Cerebellar nuclear complex (tissue), 1 donor: ENCODE measurements at regions not wholly inside any gene's neighbourhood (a gene's known extent, or its start where the extent isn't known, plus 50 kb on each side); places are given as distances from the start of the nearest gene placed in this dataset.
"Not testable (repeated sequence)": the region's sequence is repeated elsewhere in the genome, so short reads cannot be mapped to it uniquely, and the experiment has no call there.

Experiments used
- DNase-seq, 2 experiments: peaks; one replicate each; lab custom pipeline; 2025; lab: John Stamatoyannopoulos, UW

DNA sequence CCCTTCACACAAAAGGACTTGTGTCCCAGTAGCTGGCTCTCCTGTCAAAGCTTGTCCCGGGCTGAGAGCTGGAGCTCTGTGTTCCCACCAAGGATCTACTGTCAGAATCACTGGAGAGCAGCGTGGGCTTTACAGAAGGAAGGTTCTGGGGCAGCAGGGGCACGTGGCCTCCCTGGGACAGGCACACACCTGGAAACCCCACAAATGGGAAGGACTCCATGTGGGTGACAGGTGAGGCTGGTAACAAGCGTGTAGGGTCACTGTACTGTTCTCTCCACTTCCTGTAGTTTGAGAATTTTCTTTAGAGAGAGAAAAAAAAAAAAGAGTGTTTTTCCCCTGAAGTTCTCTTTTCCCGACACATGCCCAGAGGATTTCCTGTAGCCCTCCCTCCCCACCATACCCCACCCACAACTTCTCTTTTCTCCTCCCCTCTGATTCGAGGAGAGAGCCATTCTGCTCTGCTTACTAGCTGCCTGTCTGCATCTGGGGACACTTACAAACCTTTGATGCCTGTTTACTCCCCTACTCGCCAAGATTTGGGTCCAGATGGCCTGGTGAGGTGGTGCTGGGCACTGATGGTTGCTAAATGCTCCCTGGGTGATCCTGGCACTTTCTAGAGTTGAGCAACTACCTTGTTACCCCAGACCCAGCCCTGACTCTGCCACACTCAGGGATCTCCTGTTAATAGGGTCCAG lies 84.1 kb upstream of the SIRPA start:
- no peak for DNase-seq

DNA sequence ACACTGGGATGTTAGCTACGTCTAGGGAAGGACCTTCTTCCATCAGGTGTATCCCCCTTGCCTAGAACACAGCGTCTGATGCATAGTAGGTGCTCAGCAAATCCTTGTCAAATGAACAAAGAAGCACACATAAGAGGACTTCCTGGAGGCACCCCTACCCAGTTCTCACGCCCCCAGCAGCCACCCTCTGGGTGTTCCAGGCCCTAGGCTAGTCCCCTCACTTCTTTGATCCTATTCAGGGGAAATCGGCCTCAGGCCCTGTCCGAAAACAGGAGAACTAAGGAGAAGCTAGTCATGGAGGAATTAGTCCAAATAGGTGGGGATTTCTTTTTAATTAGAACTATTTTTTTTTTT lies 84.7 kb upstream of the SIRPA start:
- DNase-seq = no peak

DNA sequence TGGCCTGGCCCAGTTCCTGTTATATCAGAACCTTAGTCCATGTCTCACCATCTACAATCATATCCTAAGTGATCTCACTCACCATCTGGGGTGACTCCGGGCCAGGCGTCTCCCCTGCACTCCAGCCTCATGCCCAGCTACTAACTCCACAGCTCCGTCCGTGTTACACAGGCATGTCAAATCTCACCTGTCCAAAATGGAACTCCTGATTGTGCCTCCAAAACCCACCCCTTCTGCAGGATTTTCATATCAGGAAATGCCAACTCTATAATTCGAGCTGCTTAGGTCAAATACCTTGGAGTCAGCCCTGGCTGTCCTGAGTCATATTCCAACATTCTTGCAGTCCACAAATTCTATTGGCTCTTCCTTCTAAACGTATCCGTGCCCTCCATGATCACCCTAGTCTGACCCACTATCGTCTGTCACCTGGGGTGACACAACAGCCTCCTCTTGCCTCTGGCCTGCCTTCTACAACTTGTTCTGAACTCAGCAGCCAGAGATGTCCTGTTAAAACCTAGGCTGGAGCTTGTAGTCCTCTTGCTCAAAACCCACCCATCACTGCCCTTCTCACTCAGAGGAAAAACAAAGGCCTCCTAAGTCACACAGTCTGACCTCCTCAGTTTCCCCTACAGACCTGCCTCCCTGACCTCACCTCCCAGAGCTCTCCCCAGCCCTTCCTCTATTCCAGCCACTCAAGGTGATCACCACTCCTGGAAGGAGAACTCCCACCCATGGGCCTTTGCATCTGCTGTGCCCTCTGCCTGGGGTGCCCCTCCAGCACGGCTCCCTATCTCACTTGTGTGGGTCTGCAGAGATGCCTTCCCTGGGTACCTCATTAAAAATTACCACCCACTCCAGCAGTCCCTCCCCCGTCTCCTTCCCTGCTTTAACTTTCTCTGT lies 85.3 kb upstream of the SIRPA start:
- DNase-seq = no peak

DNA sequence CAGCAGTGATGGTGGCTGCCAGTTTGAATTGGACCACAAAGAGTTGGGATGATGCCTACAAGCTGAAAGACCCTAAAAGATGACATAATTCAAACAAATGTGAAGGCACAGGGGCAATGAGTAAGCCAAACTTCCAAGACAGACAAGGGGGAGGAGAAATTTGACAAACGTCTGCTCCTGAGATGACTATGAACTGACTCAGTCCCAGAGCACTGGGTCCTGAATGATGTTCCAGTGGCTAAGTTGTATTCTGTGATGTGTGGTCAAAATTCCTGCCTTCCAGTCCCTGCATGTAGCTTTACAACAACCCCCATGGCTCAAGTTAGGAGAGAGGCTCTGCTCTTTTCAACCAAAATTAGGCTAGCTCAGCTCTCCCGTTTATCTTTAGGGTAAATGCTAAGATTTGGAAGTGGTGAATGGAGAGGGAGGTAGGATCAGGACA lies 86.1 kb upstream of the SIRPA start:
- no peak for DNase-seq

DNA sequence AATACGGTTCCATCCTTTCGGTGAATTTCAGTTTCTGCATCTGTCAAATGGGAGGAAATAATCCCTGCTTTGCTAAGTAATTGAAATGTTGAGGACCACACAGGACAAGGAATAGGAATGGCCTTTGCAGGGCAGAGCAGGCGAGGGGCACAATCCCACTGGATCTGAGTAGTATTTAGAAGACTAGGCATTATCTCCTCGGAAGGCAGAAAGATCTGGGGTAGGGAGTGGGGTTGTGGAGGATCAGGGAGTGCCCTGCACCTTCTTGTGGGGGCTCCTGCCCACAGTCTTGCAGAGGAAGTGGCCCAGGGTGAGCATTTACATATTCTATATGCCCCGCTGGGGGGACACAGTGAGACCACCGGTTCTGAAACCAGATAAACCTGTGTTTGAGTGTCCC lies 87.1 kb upstream of the SIRPA start:
- DNase-seq = no peak

DNA sequence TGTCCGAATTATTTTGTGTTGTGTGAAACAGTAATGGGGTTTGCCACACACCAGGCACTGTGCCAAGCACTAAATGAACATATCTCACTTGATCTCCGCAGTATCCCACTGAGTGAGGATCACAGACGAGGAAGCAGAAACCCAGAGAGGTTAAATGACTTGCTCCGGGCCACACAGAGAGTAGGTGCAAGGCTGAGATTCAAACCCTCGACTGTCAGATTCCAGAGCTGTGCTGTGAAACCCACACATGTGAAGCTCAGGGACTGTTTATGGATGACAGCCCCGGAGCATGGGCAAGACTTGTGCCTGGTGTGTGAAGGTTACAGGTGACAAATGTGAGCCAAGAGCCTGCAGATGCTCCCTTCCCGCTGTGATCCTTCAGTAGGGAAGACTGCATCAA lies 87.8 kb upstream of the SIRPA start:
- DNase-seq = no peak

DNA sequence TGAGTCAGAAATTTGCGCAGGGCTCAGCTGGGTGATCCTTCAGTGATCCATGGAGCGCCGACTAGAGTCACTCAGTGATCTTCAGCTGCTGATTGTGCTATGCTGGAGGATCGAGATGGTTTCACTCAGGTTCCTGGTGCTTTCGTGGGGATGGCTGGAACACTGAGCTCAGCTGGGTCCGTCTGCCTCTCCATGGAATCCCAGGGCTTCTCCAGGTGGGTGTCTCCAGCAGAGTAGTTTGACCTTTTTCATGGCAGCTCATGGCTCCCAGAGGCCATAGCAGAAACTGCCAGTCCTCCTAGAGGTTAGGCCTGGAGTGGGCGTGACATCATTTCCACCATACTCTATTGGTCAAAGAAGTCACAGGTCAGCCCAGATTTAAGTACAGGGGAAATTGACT lies 88.8 kb upstream of the SIRPA start:
- no peak for DNase-seq

DNA sequence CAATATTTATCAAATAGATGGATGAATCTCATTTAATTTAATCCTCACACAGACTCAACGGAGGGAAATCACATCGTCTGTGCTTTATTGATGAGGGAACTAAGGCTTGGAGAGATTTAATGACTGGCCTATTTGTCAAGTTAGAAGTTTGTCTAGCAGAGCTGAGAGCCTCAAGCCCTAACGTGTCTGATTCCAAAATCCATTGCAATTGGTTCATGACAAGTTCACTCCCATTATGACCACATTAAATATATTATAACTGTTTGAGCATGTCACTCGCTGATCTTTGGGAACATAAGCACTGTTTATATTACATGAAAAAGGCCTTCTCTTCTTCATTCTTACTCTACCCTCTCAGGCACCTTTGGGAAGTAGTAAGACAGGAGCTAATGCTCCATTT lies 89.4 kb upstream of the SIRPA start:
- DNase-seq = no peak

DNA sequence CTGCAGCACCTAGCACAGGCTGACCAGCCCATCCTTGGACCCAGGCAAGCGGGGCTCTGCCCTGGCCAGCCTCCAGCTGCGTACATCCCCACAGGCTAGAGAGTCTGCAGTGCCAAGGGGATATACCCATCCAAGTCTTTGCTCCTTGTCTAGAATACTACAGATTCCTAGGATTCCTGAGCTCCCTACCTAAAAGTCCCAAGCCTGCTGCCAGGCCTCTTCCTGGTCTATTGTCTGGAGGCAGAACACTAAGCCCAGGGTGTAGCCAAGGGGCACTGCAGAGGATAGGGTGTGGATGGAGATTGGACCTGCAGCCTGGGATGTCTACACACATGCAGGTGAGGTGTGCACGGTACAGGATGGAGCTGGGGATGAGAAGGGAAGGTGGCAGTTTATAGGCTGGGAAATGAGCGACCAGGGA lies 90.0 kb upstream of the SIRPA start:
- no peak for DNase-seq

DNA sequence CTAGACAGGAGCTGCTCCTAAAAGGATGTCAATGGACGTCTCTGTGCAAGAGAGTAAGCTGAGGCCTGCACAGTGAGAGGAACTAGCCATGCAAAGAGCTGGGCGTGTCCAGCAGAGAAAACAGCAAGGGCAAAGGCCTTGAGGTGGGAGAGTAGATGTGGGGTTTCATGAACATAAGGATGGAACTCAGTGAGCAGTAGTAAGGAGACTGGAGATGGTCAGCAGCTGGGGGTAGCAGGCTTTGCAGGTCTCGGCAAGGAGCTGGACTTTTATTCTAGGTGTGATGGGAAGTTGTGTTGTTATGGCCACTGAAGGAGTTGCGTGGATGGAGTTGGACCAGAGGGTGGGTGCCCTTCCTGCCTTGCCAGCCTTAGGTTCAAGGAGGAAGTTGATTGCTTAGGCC lies 90.7 kb upstream of the SIRPA start:
- no peak for DNase-seq

DNA sequence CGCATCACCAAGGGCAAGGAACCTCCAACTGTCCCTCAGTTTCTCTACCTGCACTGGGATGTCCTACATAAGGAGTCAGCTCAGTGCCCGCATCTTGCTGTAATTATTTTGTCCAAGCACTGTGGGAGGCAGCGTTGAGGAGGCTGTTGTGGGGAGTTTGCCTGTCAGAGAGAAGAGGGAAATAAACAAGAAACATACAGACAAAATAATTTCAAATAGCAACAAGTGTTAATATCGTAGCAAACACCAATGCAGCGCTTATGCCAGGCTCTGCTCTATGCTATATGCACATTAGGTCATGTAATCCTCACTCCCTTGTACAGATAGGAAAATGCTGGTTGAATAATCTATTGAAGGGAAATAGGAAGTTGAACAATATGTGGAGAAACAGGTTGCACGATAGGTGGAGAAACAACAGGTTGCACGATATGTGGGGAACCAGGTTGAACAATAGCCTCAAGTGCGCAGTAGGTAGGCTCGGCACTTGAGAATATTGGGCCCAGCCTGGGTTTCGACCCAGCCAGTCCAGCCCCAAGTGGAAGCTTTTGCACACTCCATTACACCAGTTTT lies 91.2 kb upstream of the SIRPA start:
- no peak for DNase-seq

DNA sequence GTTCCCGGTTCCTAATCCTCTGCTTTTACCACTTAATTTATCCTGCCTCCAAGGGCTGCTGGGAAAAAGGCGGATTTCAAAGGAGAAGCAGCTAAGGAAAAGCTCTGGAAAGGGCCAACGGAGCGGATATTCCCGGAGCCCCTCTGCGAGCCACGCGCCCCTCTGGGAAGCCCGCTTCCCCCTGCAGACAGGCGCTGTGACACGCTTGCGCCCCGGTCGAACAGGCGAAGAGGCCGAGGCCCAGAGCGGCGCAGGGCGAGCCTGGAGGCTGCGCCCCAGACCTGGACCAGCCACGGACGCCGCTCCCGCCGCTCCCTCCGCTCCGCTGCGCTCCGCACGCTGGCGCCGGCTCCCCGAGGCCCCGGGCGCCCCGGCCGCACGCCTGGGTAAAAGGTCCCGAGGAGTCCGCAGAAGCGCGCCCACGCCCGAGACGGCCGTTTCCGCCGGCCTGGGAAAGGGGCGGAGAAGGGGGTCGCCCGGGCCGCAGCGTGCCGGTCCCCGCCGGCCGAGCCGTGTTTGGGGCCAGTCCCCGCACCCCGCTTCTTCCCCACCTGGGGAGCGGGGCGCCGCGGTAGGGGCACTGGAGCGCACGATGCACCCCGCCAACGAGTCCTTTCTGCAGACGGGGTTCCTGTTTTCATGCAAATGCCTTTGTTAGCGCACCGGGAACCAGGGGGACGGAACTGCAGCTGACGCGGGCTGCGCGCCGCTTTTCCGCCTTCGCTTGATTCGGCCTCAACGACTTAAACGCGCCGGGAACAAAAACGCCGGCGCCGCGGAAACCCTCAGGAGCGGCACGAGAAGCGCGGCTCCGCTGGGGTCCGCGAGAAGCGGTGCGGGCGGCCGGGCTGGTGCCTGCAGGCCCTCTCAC lies 91.9 kb upstream of the SIRPA start:
- no peak for DNase-seq

DNA sequence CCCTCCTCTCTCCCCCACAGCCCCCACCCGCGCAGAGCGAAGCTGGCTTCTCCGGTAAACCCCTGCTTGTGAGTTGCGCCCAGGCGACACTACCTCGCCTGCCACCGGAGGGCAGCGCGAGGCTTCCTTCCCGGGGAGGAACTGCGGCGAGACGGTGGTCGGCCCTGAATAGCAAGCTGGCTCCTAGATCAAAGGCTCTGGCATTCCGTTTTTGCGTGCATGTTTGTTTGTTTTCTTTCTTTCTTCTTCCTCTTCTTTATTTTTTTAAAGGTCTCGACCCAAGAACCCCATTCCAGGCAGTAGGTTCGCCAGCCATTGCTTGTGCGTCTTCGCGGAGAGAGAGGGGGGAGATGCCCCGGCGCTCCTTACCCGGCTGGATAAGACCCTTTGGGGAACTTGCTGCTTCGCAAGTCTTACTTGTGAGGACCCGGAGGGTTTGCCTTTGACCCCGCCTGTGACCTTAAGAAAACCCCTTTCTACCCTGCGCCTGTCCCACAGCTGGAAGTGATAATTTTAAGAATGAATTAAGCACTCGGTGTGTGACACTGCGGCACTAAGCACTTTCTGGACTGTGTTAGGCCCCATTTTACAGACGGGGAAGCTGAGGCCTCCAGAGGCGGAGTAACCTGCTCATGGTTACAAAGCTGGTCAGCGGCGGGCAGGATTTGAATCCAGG lies 92.7 kb upstream of the SIRPA start:
- peak in 1 of 2 experiments; percentile 60 for DNase-seq

DNA sequence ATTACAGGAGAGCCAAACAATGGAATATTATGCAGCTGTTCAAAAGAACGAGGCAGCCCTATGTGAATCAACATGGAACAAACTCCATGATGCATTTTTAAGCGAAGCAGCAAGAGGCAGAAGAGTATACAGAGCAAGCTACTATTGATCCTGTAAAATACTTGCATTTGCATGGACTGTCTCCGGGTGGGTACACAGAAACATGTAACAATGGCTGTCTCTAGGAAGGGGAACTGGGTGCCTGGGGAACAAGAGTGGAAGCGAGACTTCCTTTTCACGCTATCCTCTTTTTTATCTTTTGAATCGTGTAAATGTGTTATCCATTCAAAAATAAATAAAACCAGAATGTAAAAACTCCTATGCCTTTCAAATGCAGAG lies 93.3 kb upstream of the SIRPA start:
- no peak for DNase-seq

DNA sequence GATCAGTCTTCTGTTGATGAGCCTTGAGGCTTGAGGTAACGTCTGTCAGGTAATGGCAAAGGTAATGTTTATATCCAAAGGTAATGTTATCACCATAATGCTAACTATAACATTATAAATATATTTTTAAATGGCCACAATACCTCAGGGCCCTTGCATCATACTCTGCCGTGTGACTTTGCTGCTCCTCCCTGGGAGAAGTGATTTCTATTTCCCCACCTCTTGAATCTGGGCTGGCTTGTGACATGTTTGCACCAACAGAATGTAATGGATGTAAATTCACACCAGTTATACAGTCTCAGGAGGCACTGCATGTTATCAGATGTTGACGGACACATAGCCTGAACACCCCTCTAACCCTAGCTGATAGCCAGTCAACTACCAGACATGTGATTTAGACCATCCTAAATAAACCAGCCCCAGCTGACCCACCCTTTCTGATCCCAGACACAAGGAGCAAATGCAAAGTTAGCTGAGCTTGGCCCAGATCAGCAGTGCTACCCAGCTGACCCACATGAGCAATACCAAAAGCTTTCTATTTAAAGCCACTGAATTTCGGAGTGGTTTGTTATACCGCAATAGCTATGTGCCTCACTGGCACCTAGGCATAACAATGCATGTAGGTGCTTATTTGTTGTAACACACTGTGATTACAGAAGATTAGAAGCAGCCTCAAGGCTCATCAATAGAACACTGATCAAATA lies 93.8 kb upstream of the SIRPA start:
- no peak for DNase-seq

DNA sequence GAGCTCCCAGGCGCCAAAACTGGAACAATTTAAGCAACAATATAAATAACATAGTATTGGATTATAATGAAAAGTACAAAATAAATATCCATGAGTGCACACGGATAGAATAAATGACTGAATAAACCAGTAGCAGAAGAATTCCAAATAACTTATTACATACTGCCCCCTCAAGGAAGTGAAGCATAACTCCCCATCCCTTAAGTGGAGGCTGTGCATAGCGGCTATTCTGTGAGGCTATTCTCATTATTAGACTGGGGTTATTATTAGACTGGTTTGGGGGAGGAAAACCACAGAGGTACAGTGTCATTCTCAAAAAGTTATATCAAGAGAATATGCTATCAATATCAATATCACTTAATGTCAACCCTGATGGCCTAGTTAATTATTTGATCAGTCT lies 94.4 kb upstream of the SIRPA start:
- no peak for DNase-seq

DNA sequence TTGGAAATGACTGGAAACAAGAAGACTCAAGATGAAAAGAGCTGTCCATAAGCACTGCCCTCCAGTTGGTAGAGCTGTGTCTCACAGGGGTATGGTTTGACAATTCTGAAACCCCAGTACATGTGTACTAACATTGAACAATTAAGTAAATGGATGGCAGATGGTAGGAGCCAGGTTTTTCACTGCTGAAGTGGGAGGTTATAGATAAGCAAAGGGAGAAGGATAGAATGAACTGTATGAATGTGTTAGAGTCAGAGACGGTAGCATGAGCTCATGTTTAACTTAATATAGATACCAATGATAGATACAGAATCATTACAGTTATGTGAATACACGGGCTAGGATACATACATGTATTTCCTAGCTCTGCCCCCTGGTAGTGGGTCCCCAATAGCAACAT lies 95.0 kb upstream of the SIRPA start:
- no peak for DNase-seq

DNA sequence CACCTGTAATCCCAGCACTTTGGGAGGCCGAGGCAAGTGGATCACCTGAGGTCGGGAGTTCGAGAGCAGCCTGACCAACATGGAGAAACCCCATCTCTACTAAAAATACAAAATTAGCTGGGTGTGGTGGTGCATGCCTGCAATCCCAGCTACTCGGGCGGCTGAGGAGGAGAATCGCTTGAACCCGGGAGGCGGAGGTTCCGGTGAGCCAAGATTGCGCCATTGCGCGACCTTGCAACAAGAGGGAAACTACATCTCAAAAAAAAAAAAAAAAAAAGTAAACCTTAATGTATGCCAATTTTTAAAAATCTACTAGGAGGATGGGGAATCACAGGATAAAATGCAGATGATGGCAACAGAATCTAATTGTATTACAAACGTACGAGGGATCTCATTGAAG lies 95.5 kb upstream of the SIRPA start:
- not testable (repeated sequence) for DNase-seq

DNA sequence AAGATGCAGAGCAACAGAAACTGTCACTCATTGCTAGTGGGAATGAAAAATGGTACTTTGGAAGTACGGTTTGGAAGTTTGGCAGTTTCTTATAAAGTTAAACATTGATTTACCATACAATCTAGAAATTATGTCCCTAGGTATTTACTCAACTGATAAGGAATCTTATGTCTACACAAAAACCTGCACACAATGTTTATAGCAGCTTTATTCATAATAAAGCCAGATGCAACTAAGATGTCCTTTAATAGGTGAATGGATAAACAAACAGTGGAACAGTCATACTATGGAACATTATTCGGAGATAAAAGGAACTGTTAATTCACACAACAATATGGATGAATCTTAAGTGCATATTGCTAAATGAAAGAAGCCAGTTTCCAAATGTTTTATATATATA lies 96.2 kb upstream of the SIRPA start:
- DNase-seq = no peak

DNA sequence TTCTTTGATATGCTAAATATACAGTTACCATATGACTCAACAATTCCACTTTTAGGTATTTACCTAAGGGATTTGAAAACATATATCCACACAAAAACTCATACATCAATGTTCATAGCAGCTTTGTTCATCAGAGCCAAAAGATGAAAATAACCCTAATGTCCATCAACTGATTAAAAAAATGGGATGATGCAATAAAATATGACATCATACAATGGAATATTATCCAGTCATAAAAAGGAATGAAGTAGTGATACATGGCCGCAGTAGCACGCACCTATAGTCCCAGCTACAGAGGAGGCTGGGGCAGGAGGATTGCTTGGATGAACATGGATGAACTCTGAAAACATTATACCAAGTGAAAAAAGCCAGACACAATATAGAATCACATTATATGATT lies 101.4 kb upstream of the SIRPA start:
- DNase-seq = no peak

DNA sequence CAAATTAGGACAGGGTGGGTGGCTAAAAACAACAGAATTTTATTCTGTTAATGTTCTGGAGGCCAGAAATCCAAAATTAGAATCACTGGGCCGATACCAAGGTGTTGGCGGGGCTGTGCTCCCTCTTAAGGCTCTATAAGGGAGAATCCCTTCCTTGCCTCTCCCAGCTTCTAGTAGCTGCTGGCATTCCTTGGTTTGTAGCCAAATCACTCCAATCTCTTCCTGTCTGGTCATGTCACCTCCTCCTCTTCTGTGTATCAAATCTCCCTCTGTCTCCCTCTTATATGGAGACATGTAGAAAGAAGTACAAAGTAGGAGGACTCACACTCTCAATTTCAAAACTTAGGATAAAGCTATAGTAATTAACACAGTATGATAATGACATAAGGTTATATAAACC lies 102.9 kb upstream of the SIRPA start:
- no peak for DNase-seq
